ENCODE measurements at regions not wholly inside any gene's neighbourhood (a gene's known extent, or its start where the extent isn't known, plus 50 kb on each side); places are given as distances from the start of the nearest gene placed in this dataset.

- TF ChIP-seq POLR2AphosphoS5 (IDR thresholded peaks at IDR 0.05; ENCODE audit: low read depth, low read length) (no peak), CTCF (IDR thresholded peaks at IDR 0.05) (no peak), REST (IDR thresholded peaks at IDR 0.05; ENCODE audit: insufficient read depth in 1 of 2, low read depth in 2 of 2, low read length in 1 of 2) (no peak)
Measured at GRCh38 chr1:157412308-157412707, 140.0 kb downstream of the FCRL5 start.
